Adrenal gland (tissue), 9 donors: ENCODE measurements at regions not wholly inside any gene's neighbourhood (a gene's known extent, or its start where the extent isn't known, plus 50 kb on each side); places are given as distances from the start of the nearest gene placed in this dataset.

Experiments
- DNase-seq, 7 donors: peaks; one replicate each; pipeline ENCODE4 v3.0.0-alpha.2; 2019 to 2020
- H3K27ac ChIP-seq, 5 donors: fragments of 200-600 bp; sonication (generic) in 4 of 5; 1 replicate in 3 of 5; 2 replicates in 2 of 5; pipeline versions ENCODE4 v1.5.1 to v1.8.0; 2016 to 2020; ENCODE audit warnings: mild to moderate bottlenecking in 1 of 5
- H3K27me3 ChIP-seq: fragments of 200-600 bp; 2 replicates; pipeline ENCODE4 v1.8.0; 2021
- H3K36me3 ChIP-seq, 2 donors: fragments of 200-600 bp; replicated peaks in 1 of 2; 1 replicate in 1 of 2; 2 replicates in 1 of 2; pipeline versions ENCODE4 v1.5.1 to v1.8.0; 2018 to 2022
- H3K4me1 ChIP-seq, 2 donors: fragments of 200-600 bp; replicated peaks in 1 of 2; 1 replicate in 1 of 2; 2 replicates in 1 of 2; pipeline versions ENCODE4 v1.5.1 to v1.8.0; 2018 to 2021
- H3K4me3 ChIP-seq, 4 donors: fragments of 200-600 bp; sonication (generic) in 3 of 4; one replicate each; pipeline ENCODE4 v1.5.1; 2016 to 2018
- H3K9me3 ChIP-seq, 3 donors: fragments of 200-600 bp; sonication (generic) in 1 of 3; replicated peaks in 1 of 3; 1 replicate in 2 of 3; 2 replicates in 1 of 3; pipeline versions ENCODE4 v1.5.1 to v1.8.0; 2016 to 2021
- POLR2A ChIP-seq, 2 donors: fragments of 450-650 bp; IDR thresholded peaks; one replicate each; pipeline ENCODE4 v1.6.1; 2017; ENCODE audit warnings: antibody characterized with exemption in 2 of 2, mild to moderate bottlenecking in 2 of 2, moderate library complexity in 1 of 2
- WGBS, 4 donors: extraction: QIAGEN DNeasy Blood & Tissue Kit in 2 of 4; methylation state at CpG; one replicate each; pipeline versions ENCODE4 v1.1.5 to v1.1.7; 2013 to 2017; 5-methylcytosine and 5-hydroxymethylcytosine counted together
- intact Hi-C, 2 donors: fragments of 100-400 bp; cut with DNase I; formaldehyde crosslinking; loops; one replicate each; pipeline versions ENCODE4 v1.14.1 to v1.15.0; 2022 to 2023
- TF ChIP-seq, protein P1 (sequence below), 6 experiments: fragments of 450-650 bp in 4 of 6; fragments of 200-600 bp in 2 of 6; sonication (generic) in 1 of 6; IDR thresholded peaks; 1 replicate in 5 of 6; 2 replicates in 1 of 6; pipeline versions ENCODE4 v1.5.1 to v1.8.0; 2016 to 2021; ENCODE audit warnings: antibody characterized with exemption in 6 of 6, mild to moderate bottlenecking in 2 of 6, moderate library complexity in 1 of 6
- donor health status: healthy with polysubstance abuse.
- donor health status: Bipolar disorder and iron deficiency.
- donor health status: DM: yes; HTN: yes; CAD: no.
- donor health status: DM: no; HTN: no; CAD: no.
- donor health status: DM: no; HTN: no; CAD: no.

DNA sequence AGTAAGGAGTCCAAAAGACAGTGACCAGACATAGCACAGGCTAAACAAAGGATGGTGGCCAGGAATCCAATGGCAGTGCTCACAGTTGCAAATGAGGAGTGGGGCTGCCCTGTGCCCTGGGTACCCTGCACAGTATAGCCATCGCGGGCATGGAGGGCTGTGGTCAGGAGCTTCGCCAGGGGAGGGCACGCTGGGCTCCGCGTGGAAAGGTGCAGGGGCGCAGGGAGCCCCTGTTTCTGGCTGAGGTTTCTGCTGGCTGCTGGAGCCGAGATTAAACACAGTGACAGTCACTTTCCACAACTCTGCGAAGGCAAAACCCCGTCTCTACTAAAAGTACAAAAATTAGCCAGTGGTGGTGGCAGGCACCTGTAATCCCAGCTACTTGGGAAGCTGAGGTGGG is 194.7 kb downstream of the GALR1 start:
- Histone ChIP-seq H3K9me3 (no peaks in the 10 kb centered on the region), H3K4me1 (no peaks in the 10 kb centered on the region), H3K4me3 (no peak overlapping the region), H3K36me3 (no peaks in the 10 kb centered on the region), H3K27ac (no peak overlapping the region), H3K27me3 (no peaks in the 10 kb centered on the region)
- intact Hi-C loops: no loop called here
- 84 to 86% (median 86%) methylated on average over 4 to 10 of the region's 10 CpGs for WGBS, 4 donors
- TF ChIP-seq, protein P1, sequence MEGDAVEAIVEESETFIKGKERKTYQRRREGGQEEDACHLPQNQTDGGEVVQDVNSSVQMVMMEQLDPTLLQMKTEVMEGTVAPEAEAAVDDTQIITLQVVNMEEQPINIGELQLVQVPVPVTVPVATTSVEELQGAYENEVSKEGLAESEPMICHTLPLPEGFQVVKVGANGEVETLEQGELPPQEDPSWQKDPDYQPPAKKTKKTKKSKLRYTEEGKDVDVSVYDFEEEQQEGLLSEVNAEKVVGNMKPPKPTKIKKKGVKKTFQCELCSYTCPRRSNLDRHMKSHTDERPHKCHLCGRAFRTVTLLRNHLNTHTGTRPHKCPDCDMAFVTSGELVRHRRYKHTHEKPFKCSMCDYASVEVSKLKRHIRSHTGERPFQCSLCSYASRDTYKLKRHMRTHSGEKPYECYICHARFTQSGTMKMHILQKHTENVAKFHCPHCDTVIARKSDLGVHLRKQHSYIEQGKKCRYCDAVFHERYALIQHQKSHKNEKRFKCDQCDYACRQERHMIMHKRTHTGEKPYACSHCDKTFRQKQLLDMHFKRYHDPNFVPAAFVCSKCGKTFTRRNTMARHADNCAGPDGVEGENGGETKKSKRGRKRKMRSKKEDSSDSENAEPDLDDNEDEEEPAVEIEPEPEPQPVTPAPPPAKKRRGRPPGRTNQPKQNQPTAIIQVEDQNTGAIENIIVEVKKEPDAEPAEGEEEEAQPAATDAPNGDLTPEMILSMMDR (IDR thresholded peaks at IDR 0.05): no peak
- no peak for TF ChIP-seq POLR2A (IDR thresholded peaks at IDR 0.05)
- DNase-seq: no peak

DNA sequence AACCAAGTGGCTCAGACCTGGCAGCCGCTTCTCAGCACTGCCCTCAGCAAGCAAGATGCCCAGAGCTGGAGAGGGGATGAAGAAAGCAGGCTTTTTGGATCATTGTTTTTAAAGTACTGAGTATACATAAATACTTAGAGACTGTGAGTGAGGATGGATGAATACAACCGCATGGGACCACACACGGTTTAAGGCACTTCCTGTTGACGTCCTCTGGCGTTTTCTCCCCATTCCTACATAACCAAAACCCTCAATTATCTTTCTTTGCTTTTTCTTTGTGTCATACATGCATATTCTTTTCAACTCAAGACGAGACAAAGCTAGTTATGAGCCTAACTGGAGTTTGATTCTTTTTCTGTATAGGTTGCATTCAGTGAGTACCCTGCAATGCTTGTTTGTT is 198.4 kb downstream of the GALR1 start:
- DNase-seq: no peak
- 62 to 67% (median 65%) methylated on average over 6 of the region's 6 CpGs for WGBS, 4 donors
- H3K4me1 ChIP-seq: no peaks in the 10 kb centered on the region
- no peak for TF ChIP-seq POLR2A (IDR thresholded peaks at IDR 0.05)
- TF ChIP-seq, protein P1 (IDR thresholded peaks at IDR 0.05): no peak
- H3K9me3 ChIP-seq: no peaks in the 10 kb centered on the region
- H3K36me3 ChIP-seq: no peaks in the 10 kb centered on the region
- H3K4me3 ChIP-seq: no peak overlapping the region
- H3K27ac ChIP-seq: no peak overlapping the region
- intact Hi-C loops: no loop called here
- H3K27me3 ChIP-seq: no peaks in the 10 kb centered on the region

DNA sequence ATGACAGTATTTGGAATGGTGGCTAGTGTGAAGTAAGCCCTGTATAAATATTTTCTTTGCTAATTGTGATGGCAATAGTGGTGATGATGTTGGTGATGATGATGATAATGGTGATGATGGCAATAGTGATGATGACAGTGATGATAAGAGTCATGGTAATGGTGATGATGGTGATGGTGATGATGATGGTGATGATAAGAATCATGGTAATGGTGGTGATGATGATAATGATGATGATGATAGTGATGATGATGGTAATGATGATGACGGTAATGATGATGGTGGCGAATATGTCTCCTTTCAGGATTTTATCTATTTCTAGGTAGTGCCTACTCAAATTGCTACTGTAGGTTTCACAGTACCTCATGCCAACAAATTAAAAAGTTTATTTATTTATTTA is 205.4 kb downstream of the GALR1 start:
- TF ChIP-seq, protein P1 (IDR thresholded peaks at IDR 0.05): no peak
- no peak for TF ChIP-seq POLR2A (IDR thresholded peaks at IDR 0.05)
- Histone ChIP-seq H3K4me1 (no peaks in the 10 kb centered on the region), H3K27ac (no peak overlapping the region), H3K9me3 (no peaks in the 10 kb centered on the region), H3K4me3 (no peak overlapping the region), H3K27me3 (no peaks in the 10 kb centered on the region), H3K36me3 (no peaks in the 10 kb centered on the region)
- intact Hi-C loops: no loop called here
- DNase-seq: no peak
- 81 to 91% (median 87%) methylated on average over 2 of the region's 2 CpGs for WGBS, 4 donors

DNA sequence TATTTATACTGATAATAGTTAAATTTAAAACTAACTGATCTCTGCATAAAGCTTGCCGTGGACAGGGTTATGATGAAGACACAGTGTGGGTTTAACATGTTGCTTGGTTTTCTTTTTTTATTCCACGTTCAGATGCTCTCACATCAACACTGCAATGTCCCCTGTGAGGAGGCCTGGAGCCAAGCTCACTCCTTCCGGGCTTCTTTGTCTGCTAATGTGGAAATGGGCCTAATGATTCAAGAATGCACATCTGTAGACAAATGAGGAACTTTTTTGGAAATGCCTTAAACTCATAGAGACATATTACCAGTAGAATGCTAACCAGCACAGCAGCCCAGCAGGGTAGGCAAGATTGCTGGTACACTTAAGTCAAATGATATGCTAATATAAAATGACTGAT is 208.0 kb downstream of the GALR1 start:
- DNase-seq: no peak
- Histone ChIP-seq H3K27me3 (no peaks in the 10 kb centered on the region), H3K9me3 (no peaks in the 10 kb centered on the region), H3K27ac (no peak overlapping the region), H3K36me3 (no peaks in the 10 kb centered on the region), H3K4me1 (no peaks in the 10 kb centered on the region), H3K4me3 (no peak overlapping the region)
- intact Hi-C loops: no loop called here
- TF ChIP-seq, protein P1 (IDR thresholded peaks at IDR 0.05): no peak
- TF ChIP-seq POLR2A (IDR thresholded peaks at IDR 0.05): no peak
- 62 to 68% (median 64%) methylated on average over 3 of the region's 3 CpGs for WGBS, 4 donors
